Aorta (tissue), 5 donors: ENCODE measurements at regions not wholly inside any gene's neighbourhood (a gene's known extent, or its start where the extent isn't known, plus 50 kb on each side); places are given as distances from the start of the nearest gene placed in this dataset.

Source experiments
- ATAC-seq: fragments of 200-7000 bp; cut with Tn5 transposase; one replicate; pipeline ENCODE4 v1.9.1; 2022; ENCODE audit warnings: moderate library complexity; ENCODE audit not compliant: low FRiP score
- DNase-seq, 2 donors: peaks; one replicate each; pipeline ENCODE4 v3.0.0-alpha.2; 2020
- H3K27ac ChIP-seq, 2 donors: one replicate each; pipeline ENCODE4 v1.5.1; 2013; ENCODE audit warnings: low read length in 2 of 2, mild to moderate bottlenecking in 2 of 2, moderate library complexity in 2 of 2, control low read depth in 1 of 2, inconsistent platforms in 1 of 2, low read depth in 1 of 2
- H3K27me3 ChIP-seq, 2 donors: one replicate each; pipeline ENCODE4 v1.6.1; 2013; ENCODE audit warnings: control low read depth in 1 of 2, low read length in 1 of 2, mild to moderate bottlenecking in 1 of 2, moderate library complexity in 1 of 2; ENCODE audit not compliant: insufficient read depth in 2 of 2, control insufficient read depth in 1 of 2
- H3K36me3 ChIP-seq, 2 donors: one replicate each; pipeline ENCODE4 v1.6.1; 2013; ENCODE audit warnings: control low read depth in 1 of 2, low read length in 1 of 2, mild to moderate bottlenecking in 1 of 2; ENCODE audit not compliant: insufficient read depth in 2 of 2, control insufficient read depth in 1 of 2
- H3K4me1 ChIP-seq, 2 donors: one replicate each; pipeline ENCODE4 v1.6.1; 2013; ENCODE audit warnings: low read length in 2 of 2, control low read depth in 1 of 2, mild to moderate bottlenecking in 1 of 2, moderate library complexity in 1 of 2; ENCODE audit not compliant: insufficient read depth in 2 of 2, control insufficient read depth in 1 of 2
- H3K4me3 ChIP-seq, 2 donors: one replicate each; pipeline ENCODE4 v1.5.1; 2013; ENCODE audit warnings: low read length in 2 of 2, control low read depth in 1 of 2, mild to moderate bottlenecking in 1 of 2
- H3K9me3 ChIP-seq: one replicate; pipeline ENCODE4 v1.6.1; 2013; ENCODE audit warnings: mild to moderate bottlenecking, low read length; ENCODE audit not compliant: control insufficient read depth
- WGBS, 2 donors: extraction: QIAGEN DNeasy Blood & Tissue Kit; methylation state at CpG; one replicate each; pipeline ENCODE4 v1.1.7; 2013; 5-methylcytosine and 5-hydroxymethylcytosine counted together
- intact Hi-C, 2 donors: fragments of 100-400 bp; cut with DNase I; formaldehyde crosslinking; loops; one replicate each; pipeline versions ENCODE4 v1.14.2 to v1.15.0; 2022
- donor health status: healthy with polysubstance abuse.
- donor health status: Bipolar disorder and iron deficiency.
- donor health status: DM: no; HTN: no; CAD: no.
- donor health status: DM: no; HTN: no; CAD: no.
- donor health status: DM: yes; HTN: yes; CAD: no.

DNA sequence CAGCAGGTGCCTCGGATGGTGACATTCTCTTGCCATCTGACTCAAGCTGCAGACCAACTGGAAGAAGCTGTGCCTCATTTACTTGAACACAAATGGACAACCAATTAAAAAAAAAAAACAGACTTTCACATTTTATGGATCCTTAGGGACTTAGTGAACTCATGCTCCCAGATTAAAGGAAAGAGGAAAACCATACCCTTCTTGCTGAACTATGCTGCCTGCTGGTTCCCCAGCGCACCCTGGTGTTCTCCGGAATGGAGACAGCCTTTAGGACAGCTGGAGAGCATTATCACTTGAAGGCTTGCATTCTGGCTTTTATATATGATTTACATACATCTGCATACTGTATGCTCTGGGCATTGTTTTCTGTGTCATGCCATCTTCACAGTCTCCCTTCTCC is 370.7 kb downstream of the SLC4A3 start:
- Histone ChIP-seq H3K27ac (no peak overlapping the region), H3K27me3 (no peaks in the 10 kb centered on the region), H3K4me3 (no peak overlapping the region), H3K36me3 (no peaks in the 10 kb centered on the region), H3K9me3 (no peaks in the 10 kb centered on the region), H3K4me1 (peaks cover 0 to 1% of the 10 kb centered on the region in 2 donors)
- ATAC-seq (no peak), DNase-seq (no peak)
- WGBS, 2 donors: 92 to 96% methylated on average over 3 of the region's 3 CpGs
- intact Hi-C loops: loop anchor here in 1 of 2 donors (5.0 kb wide), 1 partner anchor 1574 kb away; the partner anchor contains the start of gene EPHA4

DNA sequence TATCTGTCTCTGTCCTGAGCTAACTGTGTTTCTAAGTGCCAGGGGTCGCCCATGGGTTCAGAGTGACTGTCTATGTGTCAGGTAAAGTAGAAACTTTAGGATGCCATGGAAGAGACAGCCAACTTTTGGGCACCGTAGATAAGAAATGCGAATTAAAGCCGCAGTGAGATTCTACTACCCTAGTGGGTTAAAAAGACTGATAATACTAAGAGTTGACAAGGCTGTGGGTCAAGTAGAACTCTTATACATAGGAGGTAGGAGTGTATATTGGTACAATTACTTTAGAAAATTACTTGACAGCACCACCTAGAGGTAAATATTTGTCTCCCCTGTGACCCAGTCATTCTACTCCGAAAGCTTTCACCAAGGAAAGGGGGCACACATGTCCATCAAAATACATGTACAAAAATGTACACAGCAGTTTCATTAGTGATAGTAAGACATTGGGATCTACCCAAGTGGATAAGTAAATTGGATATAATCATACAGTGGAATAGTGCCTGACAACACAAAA is 371.3 kb downstream of the SLC4A3 start:
- H3K27ac ChIP-seq: no peak overlapping the region
- no peaks in the 10 kb centered on the region for H3K9me3 ChIP-seq
- ATAC-seq (no peak), DNase-seq (no peak)
- no peak overlapping the region for H3K4me3 ChIP-seq
- H3K36me3 ChIP-seq: no peaks in the 10 kb centered on the region
- no peaks in the 10 kb centered on the region for H3K27me3 ChIP-seq
- 78 to 98% methylated on average over 5 of the region's 5 CpGs for WGBS, 2 donors
- intact Hi-C loops: loop anchor here in 1 of 2 donors (5.0 kb wide), 1 partner anchor 1574 kb away; the partner anchor contains the start of gene EPHA4
- peaks cover 1 to 4% of the 10 kb centered on the region in 2 donors for H3K4me1 ChIP-seq

DNA sequence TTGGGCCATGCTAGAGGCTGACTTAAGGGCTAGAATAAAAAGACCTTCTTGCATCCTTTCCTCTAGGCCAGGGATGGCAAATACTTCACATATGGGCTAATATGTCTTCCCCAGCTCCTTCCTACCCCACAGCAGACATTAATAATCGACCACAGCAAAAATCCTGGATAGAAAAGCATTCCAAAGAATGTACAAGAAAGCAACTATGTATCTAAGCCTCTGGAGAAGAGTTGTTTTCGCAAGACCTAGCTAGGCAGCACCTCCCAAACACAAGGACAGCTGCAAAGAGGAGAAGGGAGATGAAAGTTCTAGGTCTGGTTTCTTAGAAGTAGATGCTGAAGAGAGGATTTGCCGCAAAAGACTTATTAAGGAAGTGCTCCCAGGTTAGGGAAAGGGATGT is 372.6 kb downstream of the SLC4A3 start:
- no peak overlapping the region for H3K4me3 ChIP-seq
- no peak overlapping the region for H3K27ac ChIP-seq
- 91 to 93% methylated on average over 3 of the region's 3 CpGs for WGBS, 2 donors
- H3K9me3 ChIP-seq: no peaks in the 10 kb centered on the region
- ATAC-seq (no peak), DNase-seq (no peak)
- peaks cover 1 to 4% of the 10 kb centered on the region in 2 donors for H3K4me1 ChIP-seq
- no peaks in the 10 kb centered on the region for H3K36me3 ChIP-seq
- H3K27me3 ChIP-seq: no peaks in the 10 kb centered on the region
- intact Hi-C loops: no loop called here

DNA sequence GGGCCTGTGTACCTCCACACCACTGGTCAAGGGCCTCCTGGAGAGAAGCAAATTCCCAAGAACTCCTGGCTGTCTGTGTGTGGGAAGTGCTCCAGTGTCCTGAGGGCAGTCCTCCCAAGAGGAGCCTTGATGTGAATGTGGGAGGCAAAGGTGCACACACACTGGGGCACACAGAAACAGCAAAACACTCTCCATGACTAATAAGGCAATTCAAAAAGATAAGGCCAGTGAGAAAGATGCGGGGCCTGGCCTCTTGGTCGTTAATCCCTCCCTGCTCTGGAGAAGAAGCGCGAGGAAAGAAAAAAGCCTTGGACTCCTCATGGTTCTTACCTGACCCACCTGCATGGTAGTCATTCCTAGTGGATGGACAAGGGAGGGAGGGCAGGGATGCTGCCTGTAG is 373.2 kb downstream of the SLC4A3 start:
- intact Hi-C loops: no loop called here
- H3K27me3 ChIP-seq: no peaks in the 10 kb centered on the region
- no peaks in the 10 kb centered on the region for H3K9me3 ChIP-seq
- no peak for ATAC-seq
- H3K27ac ChIP-seq: no peak overlapping the region
- DNase-seq: no peak
- H3K36me3 ChIP-seq: no peaks in the 10 kb centered on the region
- H3K4me3 ChIP-seq: no peak overlapping the region
- WGBS, 2 donors: 93 to 94% methylated on average over 4 of the region's 4 CpGs
- peaks cover 1 to 4% of the 10 kb centered on the region in 2 donors for H3K4me1 ChIP-seq

DNA sequence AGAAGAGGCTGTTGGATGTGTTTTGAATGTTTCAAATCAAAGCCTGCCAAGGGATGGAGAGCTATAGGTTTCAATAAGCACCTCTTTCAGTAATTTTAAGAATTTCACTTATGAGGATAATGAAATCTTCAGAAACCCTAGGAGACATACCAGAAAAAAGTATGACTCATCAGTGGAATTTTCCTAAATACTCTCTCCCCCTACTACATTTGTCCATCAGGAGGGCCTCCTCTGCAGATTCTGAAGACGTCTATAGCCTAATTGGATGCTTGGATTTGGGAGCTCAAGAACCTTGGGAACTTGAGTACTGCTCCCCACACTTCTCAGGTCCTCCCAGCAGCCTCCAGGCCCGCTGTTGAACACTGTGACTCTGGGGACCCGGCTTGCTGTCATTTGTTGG is 374.3 kb downstream of the SLC4A3 start:
- 64 to 70% methylated on average over 3 of the region's 3 CpGs for WGBS, 2 donors
- H3K27me3 ChIP-seq: no peaks in the 10 kb centered on the region
- no peaks in the 10 kb centered on the region for H3K9me3 ChIP-seq
- H3K4me1 ChIP-seq: peaks cover 1 to 4% of the 10 kb centered on the region in 2 donors
- intact Hi-C loops: no loop called here
- no peak overlapping the region for H3K27ac ChIP-seq
- DNase-seq (no peak), ATAC-seq (no peak)
- no peak overlapping the region for H3K4me3 ChIP-seq
- H3K36me3 ChIP-seq: no peaks in the 10 kb centered on the region

DNA sequence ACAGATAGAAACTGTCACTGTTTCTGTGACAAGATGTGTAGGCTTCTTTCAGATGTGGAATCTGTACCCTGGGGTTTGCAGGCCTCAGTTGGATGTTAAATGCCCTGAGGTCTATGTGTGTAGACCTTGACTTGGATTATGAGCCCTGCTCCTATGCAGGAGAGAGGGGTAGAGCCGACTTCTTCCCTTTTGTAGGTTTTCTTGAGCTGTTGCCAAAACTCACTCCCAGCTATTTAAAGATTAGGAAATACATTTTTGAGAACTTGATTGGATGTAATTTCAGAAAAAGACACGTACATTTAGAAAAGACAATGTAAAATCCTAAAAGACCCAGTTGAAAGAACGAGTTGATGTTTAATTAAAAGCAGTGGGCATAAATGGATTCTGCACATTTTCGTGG is 374.8 kb downstream of the SLC4A3 start:
- no peaks in the 10 kb centered on the region for H3K27me3 ChIP-seq
- H3K4me1 ChIP-seq: peaks cover 1 to 4% of the 10 kb centered on the region in 2 donors
- DNase-seq: no peak
- H3K36me3 ChIP-seq: no peaks in the 10 kb centered on the region
- H3K27ac ChIP-seq: no peak overlapping the region
- ATAC-seq: no peak
- no peak overlapping the region for H3K4me3 ChIP-seq
- H3K9me3 ChIP-seq: no peaks in the 10 kb centered on the region
- intact Hi-C loops: no loop called here
- 65 to 71% methylated on average over 4 of the region's 4 CpGs for WGBS, 2 donors

DNA sequence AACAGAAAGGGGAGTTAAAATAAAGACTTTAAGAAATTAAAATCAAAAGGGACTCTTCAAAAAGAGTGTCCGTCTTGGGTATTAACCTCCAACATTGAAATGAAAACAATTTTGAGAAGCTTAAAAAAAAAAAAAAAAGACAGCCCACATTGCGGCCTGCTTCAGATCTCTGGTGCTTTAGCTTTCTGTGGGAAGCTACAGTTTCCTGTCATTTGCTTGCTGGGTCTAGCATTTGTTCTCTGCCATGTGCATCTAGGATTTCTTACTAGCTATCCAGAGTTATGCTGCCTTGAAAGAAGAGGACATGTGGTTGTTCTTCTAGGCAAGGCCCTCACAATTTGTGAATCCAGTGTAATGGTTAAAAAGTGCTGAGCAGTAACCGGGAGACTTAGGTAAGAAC is 375.3 kb downstream of the SLC4A3 start:
- no peak overlapping the region for H3K27ac ChIP-seq
- DNase-seq: no peak
- H3K9me3 ChIP-seq: no peaks in the 10 kb centered on the region
- H3K36me3 ChIP-seq: no peaks in the 10 kb centered on the region
- no peak for ATAC-seq
- H3K4me1 ChIP-seq: peaks cover 0 to 4% of the 10 kb centered on the region in 2 donors
- intact Hi-C loops: no loop called here
- no peaks in the 10 kb centered on the region for H3K27me3 ChIP-seq
- H3K4me3 ChIP-seq: no peak overlapping the region
- WGBS, 2 donors: 69 to 73% methylated on average over 3 of the region's 3 CpGs

DNA sequence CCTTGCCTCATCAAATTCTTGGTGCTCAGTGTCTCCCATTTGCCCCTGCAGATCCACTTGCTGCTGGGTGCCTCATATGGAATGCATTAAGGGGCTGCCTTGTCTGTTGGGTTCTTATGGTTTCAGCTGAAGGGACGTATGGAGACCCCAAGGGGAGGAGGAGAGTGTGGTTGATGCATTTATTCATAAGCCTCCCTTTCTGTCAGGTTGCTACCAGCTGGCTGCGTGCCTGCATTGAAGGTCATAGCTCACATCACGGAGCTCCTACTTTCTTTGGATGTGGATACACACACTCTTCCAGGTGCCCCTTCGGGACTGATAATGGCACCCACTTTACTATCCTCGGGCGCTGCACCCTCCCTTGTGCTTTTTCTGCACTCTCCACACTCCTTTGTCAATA is 377.9 kb downstream of the SLC4A3 start:
- no peak for DNase-seq
- 93% methylated on average over 6 of the region's 6 CpGs for WGBS, 2 donors
- intact Hi-C loops: no loop called here
- Histone ChIP-seq H3K27me3 (no peaks in the 10 kb centered on the region), H3K27ac (no peak overlapping the region), H3K36me3 (no peaks in the 10 kb centered on the region), H3K4me3 (no peak overlapping the region), H3K9me3 (no peaks in the 10 kb centered on the region), H3K4me1 (peaks cover 0 to 4% of the 10 kb centered on the region in 2 donors)
- ATAC-seq: no peak

DNA sequence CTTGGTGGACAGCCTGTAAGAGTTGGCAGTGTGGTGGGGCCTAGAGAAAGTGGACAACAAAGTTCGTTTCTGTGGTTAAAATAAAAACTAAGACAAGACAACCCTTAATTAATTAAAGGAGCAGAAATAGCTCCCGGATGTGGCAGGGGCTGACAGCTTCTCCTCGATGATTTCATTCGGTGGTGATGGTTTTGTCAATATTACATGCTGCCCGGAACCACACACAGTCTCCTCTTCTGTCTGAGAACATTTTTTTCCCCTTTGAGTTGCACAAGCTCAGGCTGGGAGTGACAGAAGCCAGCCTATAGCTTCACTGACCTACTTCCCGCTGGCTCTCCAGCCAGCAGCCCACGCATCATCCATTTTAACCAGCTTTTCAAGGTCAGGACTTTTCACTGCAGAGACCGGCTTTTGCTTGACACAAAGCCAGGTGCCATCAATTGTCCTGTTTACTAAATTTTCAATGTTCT is 378.8 kb downstream of the SLC4A3 start:
- no peak overlapping the region for H3K27ac ChIP-seq
- ATAC-seq (no peak), DNase-seq (no peak)
- no peak overlapping the region for H3K4me3 ChIP-seq
- WGBS, 2 donors: 75 to 83% methylated on average over 8 of the region's 8 CpGs
- intact Hi-C loops: no loop called here
- no peaks in the 10 kb centered on the region for H3K36me3 ChIP-seq
- H3K9me3 ChIP-seq: no peaks in the 10 kb centered on the region
- H3K4me1 ChIP-seq: peaks cover 0 to 4% of the 10 kb centered on the region in 2 donors
- H3K27me3 ChIP-seq: no peaks in the 10 kb centered on the region
